OCI-LY1 (cell line): ENCODE measurements at regions not wholly inside any gene's neighbourhood (a gene's known extent, or its start where the extent isn't known, plus 50 kb on each side); places are given as distances from the start of the nearest gene placed in this dataset.

Experiments used
- H2AFZ ChIP-seq: fragments of 200-600 bp; sonication (generic), shearing (Covaris generic); 2 replicates; pipeline ENCODE4 v1.6.0; 2014; ENCODE audit warnings: antibody characterized with exemption, mild to moderate bottlenecking, low read length
- H3F3A ChIP-seq: fragments of 200-600 bp; sonication (generic), shearing (Covaris generic); 2 replicates; pipeline ENCODE4 v1.6.0; 2014; ENCODE audit warnings: mild to moderate bottlenecking, antibody characterized with exemption, low read length, moderate library complexity; ENCODE audit not compliant: insufficient read depth
- H3K27ac ChIP-seq: fragments of 200-600 bp; sonication (generic); 2 replicates; pipeline ENCODE4 v1.5.1; 2014; ENCODE audit warnings: low read length, mixed run types, mild to moderate bottlenecking, low read depth; ENCODE audit not compliant: poor library complexity, severe bottlenecking
- H3K27me3 ChIP-seq: fragments of 200-600 bp; sonication (generic); 2 replicates; pipeline ENCODE4 v1.6.0; 2014; ENCODE audit warnings: antibody characterized with exemption, mild to moderate bottlenecking, low read length, moderate library complexity; ENCODE audit not compliant: insufficient read depth
- H3K36me3 ChIP-seq: fragments of 200-600 bp; sonication (generic); 2 replicates; pipeline ENCODE4 v1.6.1; 2014; ENCODE audit warnings: mild to moderate bottlenecking, antibody characterized with exemption, low read length, moderate library complexity, mixed read lengths; ENCODE audit not compliant: insufficient read depth
- H3K4me1 ChIP-seq: fragments of 200-600 bp; sonication (generic); 2 replicates; pipeline ENCODE4 v1.5.1; 2014; ENCODE audit warnings: mild to moderate bottlenecking, low read length, moderate library complexity; ENCODE audit not compliant: insufficient read depth, severe bottlenecking
- H3K4me2 ChIP-seq: fragments of 200-600 bp; sonication (generic), shearing (Covaris generic); 2 replicates; pipeline ENCODE4 v1.6.1; 2014; ENCODE audit warnings: low read length
- H3K4me3 ChIP-seq: fragments of 200-600 bp; sonication (generic); 2 replicates; pipeline ENCODE4 v1.5.1; 2014; ENCODE audit warnings: low read length, low read depth, mild to moderate bottlenecking, mixed read lengths; ENCODE audit not compliant: poor library complexity, severe bottlenecking
- H3K79me2 ChIP-seq: fragments of 200-600 bp; shearing (Covaris generic); 2 replicates; pipeline ENCODE4 v1.6.1; 2016; ENCODE audit warnings: mixed run types, low read length, mixed read lengths; ENCODE audit not compliant: insufficient read depth
- H3K9ac ChIP-seq: fragments of 200-600 bp; sonication (generic), shearing (Covaris generic); 2 replicates; pipeline ENCODE4 v1.6.1; 2014; ENCODE audit warnings: mild to moderate bottlenecking, low read length, mixed read lengths
- H3K9me2 ChIP-seq: fragments of 200-600 bp; sonication (generic), shearing (Covaris generic); 2 replicates; pipeline ENCODE4 v1.6.1; 2014; ENCODE audit warnings: low read depth, mild to moderate bottlenecking, low read length, mixed read lengths
- H3K9me3 ChIP-seq: fragments of 200-600 bp; shearing (Covaris generic); 2 replicates; pipeline ENCODE4 v1.6.1; 2014; ENCODE audit warnings: low read length, mixed read lengths
- H4K20me1 ChIP-seq: fragments of 200-600 bp; sonication (generic), shearing (Covaris generic); 2 replicates; pipeline ENCODE4 v1.6.0; 2016; ENCODE audit warnings: mild to moderate bottlenecking, low read length; ENCODE audit not compliant: insufficient read depth
- EZH2 ChIP-seq: fragments of 200-600 bp; sonication (generic), shearing (Covaris generic); IDR thresholded peaks from 2 replicates; pipeline ENCODE4 v1.8.0; 2017; ENCODE audit warnings: borderline replicate concordance, mixed run types, mild to moderate bottlenecking, antibody characterized with exemption, low read length, moderate library complexity, mixed read lengths
- TF ChIP-seq, protein P1 (sequence below): fragments of 200-600 bp; sonication (generic), shearing (Covaris generic); IDR thresholded peaks from 2 replicates; pipeline ENCODE4 v1.5.1; 2017; ENCODE audit warnings: mild to moderate bottlenecking, antibody characterized with exemption, low read length, moderate library complexity, mixed read lengths

DNA sequence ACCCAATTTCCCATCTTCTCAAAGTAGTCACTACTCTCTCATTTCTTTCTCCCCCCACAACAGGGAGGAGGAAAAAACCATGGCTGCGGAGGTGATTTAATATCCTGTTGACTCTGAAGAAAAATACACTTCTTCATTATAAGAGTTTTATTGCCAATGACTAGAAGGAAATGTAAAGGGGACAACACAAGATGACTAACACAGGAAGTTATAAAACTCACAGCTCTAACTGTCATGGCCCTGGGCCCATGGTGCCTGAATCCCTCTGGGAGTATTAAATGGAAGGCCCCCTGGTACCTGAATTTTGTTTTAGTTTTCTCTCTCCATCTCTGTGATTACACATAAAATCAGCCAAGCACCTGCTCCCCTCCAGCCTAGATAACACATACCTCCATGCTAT lies 352.8 kb upstream of the FAT3 start:
- no peaks in the 10 kb centered on the region for H4K20me1 ChIP-seq
- H3K4me2 ChIP-seq: no peak overlapping the region
- H3K36me3 ChIP-seq: no peaks in the 10 kb centered on the region
- H3K79me2 ChIP-seq: no peaks in the 10 kb centered on the region
- no peak overlapping the region for H2AFZ ChIP-seq
- no peak overlapping the region for H3K4me3 ChIP-seq
- no peaks in the 10 kb centered on the region for H3K4me1 ChIP-seq
- no peaks in the 10 kb centered on the region for H3F3A ChIP-seq
- no peaks in the 10 kb centered on the region for H3K9me2 ChIP-seq
- H3K27me3 ChIP-seq: no peaks in the 10 kb centered on the region
- H3K27ac ChIP-seq: no peak overlapping the region
- H3K9me3 ChIP-seq: no peaks in the 10 kb centered on the region
- TF ChIP-seq, protein P1, sequence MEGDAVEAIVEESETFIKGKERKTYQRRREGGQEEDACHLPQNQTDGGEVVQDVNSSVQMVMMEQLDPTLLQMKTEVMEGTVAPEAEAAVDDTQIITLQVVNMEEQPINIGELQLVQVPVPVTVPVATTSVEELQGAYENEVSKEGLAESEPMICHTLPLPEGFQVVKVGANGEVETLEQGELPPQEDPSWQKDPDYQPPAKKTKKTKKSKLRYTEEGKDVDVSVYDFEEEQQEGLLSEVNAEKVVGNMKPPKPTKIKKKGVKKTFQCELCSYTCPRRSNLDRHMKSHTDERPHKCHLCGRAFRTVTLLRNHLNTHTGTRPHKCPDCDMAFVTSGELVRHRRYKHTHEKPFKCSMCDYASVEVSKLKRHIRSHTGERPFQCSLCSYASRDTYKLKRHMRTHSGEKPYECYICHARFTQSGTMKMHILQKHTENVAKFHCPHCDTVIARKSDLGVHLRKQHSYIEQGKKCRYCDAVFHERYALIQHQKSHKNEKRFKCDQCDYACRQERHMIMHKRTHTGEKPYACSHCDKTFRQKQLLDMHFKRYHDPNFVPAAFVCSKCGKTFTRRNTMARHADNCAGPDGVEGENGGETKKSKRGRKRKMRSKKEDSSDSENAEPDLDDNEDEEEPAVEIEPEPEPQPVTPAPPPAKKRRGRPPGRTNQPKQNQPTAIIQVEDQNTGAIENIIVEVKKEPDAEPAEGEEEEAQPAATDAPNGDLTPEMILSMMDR: no peak
- TF ChIP-seq EZH2: no peak
- no peak overlapping the region for H3K9ac ChIP-seq

DNA sequence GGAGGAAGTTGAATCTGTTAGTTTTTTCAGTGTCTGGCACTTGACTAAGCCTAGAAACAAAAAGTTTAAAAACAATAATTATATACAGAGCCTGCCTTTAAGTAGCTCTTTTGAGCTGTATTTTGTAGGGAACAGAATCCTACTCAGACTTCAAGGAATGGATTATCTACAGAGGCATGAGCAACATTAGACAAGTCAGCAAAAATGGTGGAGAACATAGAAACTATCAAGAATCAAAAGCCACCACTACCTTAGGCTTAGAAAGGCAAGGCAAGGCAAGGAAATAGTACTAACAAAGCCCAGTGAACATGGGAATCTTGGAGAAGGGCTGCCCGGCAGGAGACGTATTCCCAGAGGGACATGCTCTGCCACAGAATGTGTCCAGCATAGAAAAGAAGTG lies 353.6 kb upstream of the FAT3 start:
- no peak overlapping the region for H3K27ac ChIP-seq
- no peaks in the 10 kb centered on the region for H3K9me3 ChIP-seq
- H3K4me1 ChIP-seq: no peaks in the 10 kb centered on the region
- H3K36me3 ChIP-seq: no peaks in the 10 kb centered on the region
- H3F3A ChIP-seq: no peaks in the 10 kb centered on the region
- H3K4me2 ChIP-seq: no peak overlapping the region
- H3K4me3 ChIP-seq: no peak overlapping the region
- no peak for TF ChIP-seq EZH2
- TF ChIP-seq, protein P1: no peak
- H2AFZ ChIP-seq: no peak overlapping the region
- H3K9me2 ChIP-seq: no peaks in the 10 kb centered on the region
- no peaks in the 10 kb centered on the region for H3K79me2 ChIP-seq
- no peaks in the 10 kb centered on the region for H3K27me3 ChIP-seq
- H4K20me1 ChIP-seq: no peaks in the 10 kb centered on the region
- no peak overlapping the region for H3K9ac ChIP-seq

DNA sequence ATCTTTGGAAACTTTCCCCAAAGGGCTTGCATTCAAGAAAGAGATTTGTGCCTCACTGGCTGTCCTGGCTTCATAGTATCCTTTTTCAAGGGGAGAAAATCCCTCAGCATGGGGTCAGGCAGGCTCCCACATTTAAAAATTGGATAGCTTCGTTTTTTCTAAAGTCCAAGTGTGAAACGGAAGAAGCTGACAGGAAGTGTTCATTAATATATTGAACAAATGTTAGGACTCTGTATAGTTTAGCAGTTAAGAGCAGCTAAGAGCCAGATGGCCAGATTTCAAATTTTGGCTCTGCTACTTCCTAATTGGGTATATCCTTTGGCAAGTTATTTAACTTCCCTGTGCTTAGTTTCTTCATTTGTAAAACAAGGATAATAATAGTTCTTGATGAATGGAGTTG lies 354.9 kb upstream of the FAT3 start:
- H3K36me3 ChIP-seq: no peaks in the 10 kb centered on the region
- no peak overlapping the region for H3K9ac ChIP-seq
- H3K27me3 ChIP-seq: no peaks in the 10 kb centered on the region
- H2AFZ ChIP-seq: no peak overlapping the region
- H3K27ac ChIP-seq: no peak overlapping the region
- no peaks in the 10 kb centered on the region for H3K4me1 ChIP-seq
- H3K4me2 ChIP-seq: no peak overlapping the region
- no peaks in the 10 kb centered on the region for H3K79me2 ChIP-seq
- no peaks in the 10 kb centered on the region for H3F3A ChIP-seq
- TF ChIP-seq EZH2: no peak
- TF ChIP-seq, protein P1: no peak
- H3K9me3 ChIP-seq: no peaks in the 10 kb centered on the region
- H3K9me2 ChIP-seq: no peaks in the 10 kb centered on the region
- no peaks in the 10 kb centered on the region for H4K20me1 ChIP-seq
- H3K4me3 ChIP-seq: no peak overlapping the region
